Endodermal cell (in vitro differentiated cells): ENCODE measurements at regions not wholly inside any gene's neighbourhood (a gene's known extent, or its start where the extent isn't known, plus 50 kb on each side); places are given as distances from the start of the nearest gene placed in this dataset.
A peak's percentile ranks its signal among the peaks of the same experiment; 100 is the strongest.
"Not testable (repeated sequence)": the region's sequence is repeated elsewhere in the genome, so short reads cannot be mapped to it uniquely, and the experiment has no call there.

Experiments
- DNase-seq: peaks from one replicate; pipeline ENCODE4 v3.0.0-alpha.2; 2017
- H3K27ac ChIP-seq: 2 replicates; pipeline ENCODE4 v1.5.1; 2013; ENCODE audit warnings: mild to moderate bottlenecking, low read depth, low read length, moderate library complexity
- H3K27me3 ChIP-seq: 2 replicates; pipeline ENCODE4 v1.6.1; 2013; ENCODE audit warnings: mild to moderate bottlenecking, low read length, moderate library complexity; ENCODE audit not compliant: insufficient read depth, control insufficient read depth, poor library complexity, severe bottlenecking
- H3K36me3 ChIP-seq: 2 replicates; pipeline ENCODE4 v1.7.0; 2013; ENCODE audit warnings: mild to moderate bottlenecking, low read length, moderate library complexity; ENCODE audit not compliant: control insufficient read depth, insufficient read depth
- H3K4me1 ChIP-seq: one replicate; pipeline ENCODE4 v1.7.0; 2013; ENCODE audit warnings: low read length; ENCODE audit not compliant: control insufficient read depth, insufficient read depth
- H3K4me3 ChIP-seq: 2 replicates; pipeline ENCODE4 v1.5.1; 2013; ENCODE audit warnings: mild to moderate bottlenecking, low read length, moderate library complexity
- H3K9ac ChIP-seq: 2 replicates; pipeline ENCODE4 v1.6.1; 2013; ENCODE audit warnings: mild to moderate bottlenecking, low read length, moderate library complexity; ENCODE audit not compliant: poor library complexity, severe bottlenecking; ENCODE audit errors: extremely low read depth
- H3K9me3 ChIP-seq: 2 replicates; pipeline ENCODE4 v1.6.1; 2013; ENCODE audit warnings: mild to moderate bottlenecking, low read length, moderate library complexity; ENCODE audit not compliant: control insufficient read depth
- H3K27ac Mint-ChIP-seq: 2 replicates; pipeline ENCODE4 v1.8.0; 2020; ENCODE audit warnings: mixed read lengths
- H3K27me3 Mint-ChIP-seq: 2 replicates; pipeline ENCODE4 v1.8.0; 2021; ENCODE audit warnings: mild to moderate bottlenecking, mixed read lengths; ENCODE audit not compliant: insufficient read depth
- H3K36me3 Mint-ChIP-seq: 2 replicates; pipeline ENCODE4 v1.8.0; 2020; ENCODE audit warnings: low read depth, mixed read lengths
- H3K4me1 Mint-ChIP-seq: 2 replicates; pipeline ENCODE4 v1.8.0; 2020; ENCODE audit warnings: mixed read lengths
- H3K4me3 Mint-ChIP-seq: 2 replicates; pipeline ENCODE4 v1.8.0; 2020; ENCODE audit warnings: mild to moderate bottlenecking, moderate library complexity, mixed read lengths
- H3K9me3 Mint-ChIP-seq: 2 replicates; pipeline ENCODE4 v1.8.0; 2020; ENCODE audit warnings: mild to moderate bottlenecking, mixed read lengths
- WGBS, 2 experiments: methylation state at CpG; one replicate each; pipeline versions ENCODE4 v1.1.5 to v1.1.7; 2013; ENCODE audit warnings: missing lambda C conversion rate in 2 of 2, mixed read lengths in 1 of 2; ENCODE audit not compliant: insufficient coverage in 1 of 2, insufficient read length in 1 of 2; 5-methylcytosine and 5-hydroxymethylcytosine counted together
- TF ChIP-seq, protein P1 (sequence below): fragments of 200-600 bp; sonication (generic); conservative IDR thresholded peaks from 2 replicates; pipeline ENCODE4 v1.5.0; 2021; ENCODE audit warnings: antibody characterized with exemption, mild to moderate bottlenecking

DNA sequence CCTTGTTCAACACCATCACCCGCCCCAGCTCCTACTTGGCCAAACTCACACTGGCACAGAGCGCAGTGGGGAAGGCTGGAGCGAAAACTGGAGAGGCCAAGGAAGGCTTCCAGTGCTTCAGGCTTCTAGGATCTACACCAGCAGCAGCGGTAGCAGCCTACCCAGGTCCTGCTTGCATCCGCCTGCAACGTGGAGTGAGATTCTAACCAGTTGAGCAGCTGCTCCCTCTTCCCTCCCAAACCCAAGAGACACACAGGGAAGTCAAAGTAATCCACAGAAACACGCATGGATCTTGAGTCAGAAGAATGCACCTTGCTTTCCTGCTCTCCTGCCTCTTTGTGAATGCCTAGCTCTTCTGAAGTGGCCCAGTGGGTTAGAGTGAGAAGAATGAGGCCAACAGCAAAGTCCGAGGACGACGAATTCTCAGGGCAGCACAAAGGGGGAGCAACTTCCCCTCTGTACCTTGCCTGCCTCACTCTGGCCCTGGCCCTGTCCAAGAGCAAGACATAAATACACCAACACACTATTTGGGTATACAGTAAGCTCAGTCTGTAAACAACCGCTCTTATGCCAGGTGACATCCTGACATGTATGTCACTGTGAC lies 95.9 kb upstream of the FOXQ1 start:
- 85 to 100% methylated on average over 3 to 11 of the region's 11 CpGs for WGBS, 2 experiments
- no peak for DNase-seq
- H3K27ac ChIP-seq = no peak overlapping the region

DNA sequence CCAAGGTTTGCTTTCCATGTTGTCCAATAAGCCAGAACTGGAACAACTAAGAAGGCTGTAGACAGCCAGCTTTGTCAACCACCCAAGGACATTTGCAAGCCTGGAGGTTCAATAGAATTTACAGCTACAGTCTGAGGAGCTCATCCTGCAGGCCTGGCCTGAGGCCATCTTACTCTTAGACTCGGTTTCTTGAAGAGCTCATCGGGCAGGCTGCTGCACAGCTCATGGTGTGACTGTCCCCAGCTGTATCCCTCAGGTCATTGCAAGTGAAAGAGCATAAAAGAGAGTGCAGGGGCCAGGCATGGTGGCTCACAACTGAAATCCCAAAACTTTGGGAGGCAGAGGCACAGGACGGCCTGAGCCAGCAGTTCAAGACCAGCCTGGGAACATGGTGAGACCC lies 96.9 kb upstream of the FOXQ1 start:
- Histone ChIP-seq H3K4me3 (no peak overlapping the region), H3K9ac (no peak overlapping the region), H3K36me3 (no peaks in the 10 kb centered on the region), H3K9me3 (no peaks in the 10 kb centered on the region), H3K27me3 (no peaks in the 10 kb centered on the region), H3K4me1 (no peaks in the 10 kb centered on the region), H3K27ac (no peak overlapping the region)
- no peak overlapping the region for H3K27ac Mint-ChIP-seq
- no peak overlapping the region for H3K4me3 Mint-ChIP-seq
- no peaks in the 10 kb centered on the region for H3K9me3 Mint-ChIP-seq
- TF ChIP-seq, protein P1, sequence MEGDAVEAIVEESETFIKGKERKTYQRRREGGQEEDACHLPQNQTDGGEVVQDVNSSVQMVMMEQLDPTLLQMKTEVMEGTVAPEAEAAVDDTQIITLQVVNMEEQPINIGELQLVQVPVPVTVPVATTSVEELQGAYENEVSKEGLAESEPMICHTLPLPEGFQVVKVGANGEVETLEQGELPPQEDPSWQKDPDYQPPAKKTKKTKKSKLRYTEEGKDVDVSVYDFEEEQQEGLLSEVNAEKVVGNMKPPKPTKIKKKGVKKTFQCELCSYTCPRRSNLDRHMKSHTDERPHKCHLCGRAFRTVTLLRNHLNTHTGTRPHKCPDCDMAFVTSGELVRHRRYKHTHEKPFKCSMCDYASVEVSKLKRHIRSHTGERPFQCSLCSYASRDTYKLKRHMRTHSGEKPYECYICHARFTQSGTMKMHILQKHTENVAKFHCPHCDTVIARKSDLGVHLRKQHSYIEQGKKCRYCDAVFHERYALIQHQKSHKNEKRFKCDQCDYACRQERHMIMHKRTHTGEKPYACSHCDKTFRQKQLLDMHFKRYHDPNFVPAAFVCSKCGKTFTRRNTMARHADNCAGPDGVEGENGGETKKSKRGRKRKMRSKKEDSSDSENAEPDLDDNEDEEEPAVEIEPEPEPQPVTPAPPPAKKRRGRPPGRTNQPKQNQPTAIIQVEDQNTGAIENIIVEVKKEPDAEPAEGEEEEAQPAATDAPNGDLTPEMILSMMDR = peak; percentile 37
- no peak for DNase-seq
- H3K27me3 Mint-ChIP-seq = no peaks in the 10 kb centered on the region
- no peaks in the 10 kb centered on the region for H3K36me3 Mint-ChIP-seq
- WGBS, 2 experiments = 80 to 97% methylated on average over 3 of the region's 3 CpGs
- no peaks in the 10 kb centered on the region for H3K4me1 Mint-ChIP-seq

More for the DNA sequence above, 95.9 kb upstream of the FOXQ1 start:
- Mint-ChIP-seq H3K27ac (no peak overlapping the region), H3K27me3 (no peaks in the 10 kb centered on the region), H3K36me3 (no peaks in the 10 kb centered on the region), H3K4me1 (no peaks in the 10 kb centered on the region), H3K4me3 (no peak overlapping the region), H3K9me3 (no peaks in the 10 kb centered on the region)
- H3K4me3 ChIP-seq = no peak overlapping the region
- no peaks in the 10 kb centered on the region for H3K4me1 ChIP-seq
- TF ChIP-seq, protein P1 = no peak
- H3K9ac ChIP-seq = no peak overlapping the region
- H3K9me3 ChIP-seq = no peaks in the 10 kb centered on the region
- no peaks in the 10 kb centered on the region for H3K27me3 ChIP-seq
- no peaks in the 10 kb centered on the region for H3K36me3 ChIP-seq

DNA sequence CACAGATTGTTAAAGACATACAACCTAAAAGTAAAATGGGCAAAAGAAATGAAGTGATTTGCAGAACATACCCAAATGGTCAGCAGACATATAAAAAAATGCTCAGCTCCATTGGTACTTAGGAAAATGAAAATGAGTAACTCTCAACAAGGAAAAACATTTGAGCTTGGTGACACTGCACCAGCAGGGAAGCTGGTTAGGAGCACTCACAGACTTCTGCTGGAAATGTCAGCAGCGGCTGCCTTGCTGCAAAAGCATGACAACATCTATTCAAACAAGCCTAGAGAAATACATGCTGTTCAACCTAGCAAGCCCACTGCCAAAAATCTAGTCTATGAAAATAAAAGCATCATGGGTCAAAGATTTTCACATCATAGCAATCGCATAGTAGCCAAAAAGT lies 99.0 kb upstream of the FOXQ1 start:
- Mint-ChIP-seq H3K36me3 (no peaks in the 10 kb centered on the region), H3K27ac (no peak overlapping the region), H3K9me3 (peaks cover 3% of the 10 kb centered on the region), H3K4me1 (no peaks in the 10 kb centered on the region), H3K27me3 (peaks cover 4% of the 10 kb centered on the region), H3K4me3 (no peak overlapping the region)
- H3K27ac ChIP-seq = no peak overlapping the region
- no peaks in the 10 kb centered on the region for H3K9me3 ChIP-seq
- H3K9ac ChIP-seq = no peak overlapping the region
- TF ChIP-seq, protein P1 = no peak
- no peak overlapping the region for H3K4me3 ChIP-seq
- no peaks in the 10 kb centered on the region for H3K36me3 ChIP-seq
- DNase-seq = no peak
- H3K27me3 ChIP-seq = no peaks in the 10 kb centered on the region
- no peaks in the 10 kb centered on the region for H3K4me1 ChIP-seq
- WGBS, 2 experiments = 70 to 78% methylated on average over 1 of the region's 2 CpGs

DNA sequence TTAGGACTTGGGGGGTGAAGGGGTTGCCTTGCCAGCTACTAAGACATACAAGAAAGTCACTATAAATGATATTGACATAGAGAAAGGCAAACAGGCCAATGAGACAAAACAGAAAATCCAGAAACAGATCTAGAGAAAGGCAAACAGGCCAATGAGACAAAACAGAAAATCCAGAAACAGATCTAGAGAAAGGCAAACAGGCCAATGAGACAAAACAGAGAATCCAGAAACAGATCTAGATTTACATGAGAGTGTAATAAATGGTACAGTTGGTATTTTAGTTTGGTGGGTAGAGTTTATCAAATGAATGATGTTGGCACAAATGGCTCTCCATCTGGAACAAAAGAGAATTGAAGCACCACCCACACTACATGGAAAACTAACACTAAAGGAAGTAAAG lies 99.8 kb upstream of the FOXQ1 start:
- H3K27ac Mint-ChIP-seq, H3K27ac ChIP-seq, DNase-seq, H3K9me3 ChIP-seq, H3K9me3 Mint-ChIP-seq, H3K4me3 Mint-ChIP-seq, H3K4me3 ChIP-seq, H3K4me1 Mint-ChIP-seq, H3K36me3 ChIP-seq, H3K36me3 Mint-ChIP-seq, H3K27me3 Mint-ChIP-seq, H3K27me3 ChIP-seq, H3K4me1 ChIP-seq, H3K9ac ChIP-seq: not testable (repeated sequence)

DNA sequence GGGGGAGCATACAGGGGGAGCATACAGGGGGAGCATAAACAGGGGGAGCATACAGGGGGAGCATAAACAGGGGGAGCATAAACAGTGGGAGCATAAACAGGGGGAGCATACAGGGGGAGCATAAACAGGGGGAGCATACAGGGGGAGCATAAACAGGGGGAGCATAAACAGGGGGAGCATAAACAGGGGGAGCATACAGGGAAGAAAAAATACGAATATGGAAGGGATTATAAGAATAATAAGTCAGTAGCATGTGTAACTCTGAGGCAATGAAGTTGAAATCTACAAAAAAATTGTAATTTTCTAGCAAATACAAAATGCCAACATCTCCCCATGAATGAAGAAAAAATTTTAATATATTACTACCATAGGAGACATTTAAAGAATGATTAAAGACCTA lies 101.3 kb upstream of the FOXQ1 start:
- H3K9me3 ChIP-seq, DNase-seq, H3K27me3 ChIP-seq, H3K4me1 Mint-ChIP-seq, H3K36me3 Mint-ChIP-seq, H3K36me3 ChIP-seq, H3K9me3 Mint-ChIP-seq, H3K4me3 Mint-ChIP-seq, H3K4me1 ChIP-seq, H3K27ac ChIP-seq, H3K9ac ChIP-seq, H3K27ac Mint-ChIP-seq, H3K4me3 ChIP-seq: not testable (repeated sequence)
- 85% methylated on average over 1 of the region's 1 CpG; no CpG with 5 or more reads in 1 of the 2 experiments for WGBS, 2 experiments
- H3K27me3 Mint-ChIP-seq = peaks cover 11% of the 10 kb centered on the region
